HEK293 (cell line): ENCODE measurements at regions not wholly inside any gene's neighbourhood (a gene's known extent, or its start where the extent isn't known, plus 50 kb on each side); places are given as distances from the start of the nearest gene placed in this dataset.

Source experiments
- CTCF ChIA-PET: fragments of 350-600 bp; formaldehyde crosslinking; extraction: SDS; loops from one replicate; lab custom pipeline; 2021; ENCODE audit warnings: antibody characterized with exemption; lab: Yijun Ruan, JAX
- POLR2A ChIA-PET: fragments of 300-600 bp; formaldehyde crosslinking; extraction: SDS; loops from one replicate; lab custom pipeline; 2020; ENCODE audit warnings: antibody characterized with exemption, inconsistent platforms; lab: Yijun Ruan, JAX
- H3K27ac ChIP-seq: fragments of 200-500 bp; sonication (Bioruptor generic); 2 replicates; pipeline ENCODE4 v1.5.1; 2014; ENCODE audit warnings: low read depth, low read length, control low read depth, inconsistent platforms; ENCODE audit errors: extremely low read depth
- H3K36me3 ChIP-seq, 2 experiments: fragments of 200-500 bp in 1 of 2; sonication (Bioruptor generic) in 1 of 2; 1 replicate in 1 of 2; 2 replicates in 1 of 2; pipeline ENCODE4 v1.5.1; 2014 to 2017; ENCODE audit warnings: inconsistent platforms in 2 of 2, low read length in 2 of 2; ENCODE audit not compliant: control insufficient read depth in 2 of 2, insufficient read depth in 1 of 2
- H3K4me1 ChIP-seq: fragments of 200-500 bp; sonication (Bioruptor generic); 2 replicates; pipeline ENCODE4 v1.5.1; 2014; ENCODE audit warnings: mild to moderate bottlenecking, low read length, inconsistent platforms; ENCODE audit not compliant: control insufficient read depth, insufficient read depth
- H3K4me3 ChIP-seq: 2 replicates; pipeline ENCODE4 v1.5.1; 2011; ENCODE audit warnings: low read depth, mild to moderate bottlenecking, control low read depth, low read length, moderate library complexity
- H3K9me3 ChIP-seq: fragments of 200-500 bp; sonication (Bioruptor generic); 2 replicates; pipeline ENCODE4 v1.5.1; 2014; ENCODE audit warnings: low read depth, low read length, inconsistent platforms; ENCODE audit not compliant: control insufficient read depth, insufficient read depth
- GLI2 ChIP-seq: fragments of 450-650 bp; formaldehyde crosslinking; IDR thresholded peaks from 2 replicates; pipeline ENCODE4; 2017; ENCODE audit warnings: missing biosample characterization, missing genetic modification characterization, low read depth, borderline replicate concordance
- HOXD13 ChIP-seq: sonication (generic); formaldehyde crosslinking; IDR thresholded peaks from 2 replicates; pipeline ENCODE4 v1.8.0; 2022; ENCODE audit warnings: missing genetic modification reagents, borderline replicate concordance
- IKZF3 ChIP-seq: fragments of 450-650 bp; IDR thresholded peaks from 2 replicates; pipeline ENCODE4 v1.5.0; 2018; ENCODE audit warnings: missing biosample characterization, mild to moderate bottlenecking, missing genetic modification characterization, moderate library complexity
- OVOL3 ChIP-seq: fragments of 450-650 bp; formaldehyde crosslinking; IDR thresholded peaks from 2 replicates; pipeline ENCODE4 v1.5.1; 2016; ENCODE audit warnings: missing biosample characterization, missing genetic modification characterization
- PATZ1 ChIP-seq: fragments of 450-650 bp; formaldehyde crosslinking; IDR thresholded peaks from 2 replicates; pipeline ENCODE4 v1.5.1; 2016; ENCODE audit warnings: missing biosample characterization, missing genetic modification characterization
- WT1 ChIP-seq: fragments of 450-650 bp; formaldehyde crosslinking; IDR thresholded peaks from 2 replicates; pipeline ENCODE4 v1.5.1; 2016; ENCODE audit warnings: missing biosample characterization, missing genetic modification characterization
- ZFHX2 ChIP-seq: fragments of 450-650 bp; formaldehyde crosslinking; conservative IDR thresholded peaks from 2 replicates; pipeline ENCODE4 v1.5.1; 2016; ENCODE audit warnings: missing biosample characterization, missing genetic modification characterization
- ZNF114 ChIP-seq: fragments of 450-650 bp; formaldehyde crosslinking; IDR thresholded peaks from 2 replicates; pipeline ENCODE4 v1.5.0; 2017; ENCODE audit warnings: missing biosample characterization, missing genetic modification characterization
- ZNF24 ChIP-seq: fragments of 450-650 bp; formaldehyde crosslinking; IDR thresholded peaks from 2 replicates; pipeline ENCODE4 v1.5.1; 2016; ENCODE audit warnings: missing biosample characterization, missing genetic modification characterization
- ZNF26 ChIP-seq: fragments of 450-650 bp; formaldehyde crosslinking; IDR thresholded peaks from 2 replicates; pipeline ENCODE4 v1.5.1; 2016; ENCODE audit warnings: missing biosample characterization, missing genetic modification characterization
- ZNF433 ChIP-seq: fragments of 450-650 bp; formaldehyde crosslinking; IDR thresholded peaks from 2 replicates; pipeline ENCODE4 v1.5.1; 2016; ENCODE audit warnings: missing biosample characterization, missing genetic modification characterization, low read depth
- ZNF585B ChIP-seq: fragments of 450-650 bp; formaldehyde crosslinking; IDR thresholded peaks from 2 replicates; pipeline ENCODE4 v1.5.1; 2016; ENCODE audit warnings: missing biosample characterization, missing genetic modification characterization
- ZNF600 ChIP-seq: fragments of 450-650 bp; formaldehyde crosslinking; IDR thresholded peaks from 2 replicates; pipeline ENCODE4 v1.5.1; 2016; ENCODE audit warnings: missing biosample characterization, missing genetic modification characterization
- ZNF626 ChIP-seq: fragments of 450-650 bp; sonication (Bioruptor Pico); formaldehyde crosslinking; IDR thresholded peaks from 2 replicates; pipeline ENCODE4 v1.5.1; 2018; ENCODE audit warnings: missing biosample characterization, missing genetic modification characterization, inconsistent platforms
- ZNF660 ChIP-seq: fragments of 450-650 bp; IDR thresholded peaks from 2 replicates; pipeline ENCODE4 v1.5.1; 2018; ENCODE audit warnings: missing biosample characterization, mild to moderate bottlenecking, missing genetic modification characterization
- ZNF670 ChIP-seq: fragments of 450-650 bp; formaldehyde crosslinking; IDR thresholded peaks from 2 replicates; pipeline ENCODE4 v1.5.1; 2016; ENCODE audit warnings: missing biosample characterization, missing genetic modification characterization, low read depth
- ZSCAN16 ChIP-seq: fragments of 450-650 bp; formaldehyde crosslinking; IDR thresholded peaks from 2 replicates; pipeline ENCODE4 v1.5.1; 2016; ENCODE audit warnings: missing biosample characterization, missing genetic modification characterization

GRCh38 chr16:65919145-65919985, 447.1 kb upstream of the CDH5 start:
- no peaks in the 10 kb centered on the region for H3K9me3 ChIP-seq
- ChIA-PET CTCF (no interaction called here), POLR2A (interaction anchor here (0.6 kb wide), 1 partner anchor 118 kb away, joined by 5 read pairs; no protein-coding TSS in a partner anchor)
- no peak for TF ChIP-seq ZNF670 (tag by site-specific recombination)
- no peaks in the 10 kb centered on the region for H3K36me3 ChIP-seq
- H3K27ac ChIP-seq = no peak overlapping the region
- no peak overlapping the region for H3K4me3 ChIP-seq
- H3K4me1 ChIP-seq = no peaks in the 10 kb centered on the region

GRCh38 chr16:65917466-65917865, 449.0 kb upstream of the CDH5 start:
- POLR2A ChIA-PET = no interaction called here
- CTCF ChIA-PET = interaction anchor here (0.6 kb wide), 2 partner anchors 243 to 1227 kb away, joined by 3 read pairs; no protein-coding TSS in a partner anchor
- Histone ChIP-seq H3K36me3 (no peaks in the 10 kb centered on the region), H3K4me3 (no peak overlapping the region), H3K9me3 (no peaks in the 10 kb centered on the region), H3K27ac (no peak overlapping the region), H3K4me1 (no peaks in the 10 kb centered on the region)
- TF ChIP-seq IKZF3 (tag by site-specific recombination) = no peak
- no peak for TF ChIP-seq ZNF600 (tag by site-specific recombination)
- TF ChIP-seq ZNF626 = no peak

- Histone ChIP-seq H3K4me3 (no peak overlapping the region), H3K4me1 (no peaks in the 10 kb centered on the region), H3K27ac (no peak overlapping the region), H3K36me3 (no peaks in the 10 kb centered on the region), H3K9me3 (no peaks in the 10 kb centered on the region)
- ChIA-PET CTCF (interaction anchor here (0.6 kb wide), 2 partner anchors 242 to 1226 kb away, joined by 3 read pairs; no protein-coding TSS in a partner anchor), POLR2A (no interaction called here)
- no peak for TF ChIP-seq WT1 (tag by site-specific recombination)
- TF ChIP-seq ZNF660 (tag by site-specific recombination) = no peak
- TF ChIP-seq ZNF433 (tag by site-specific recombination) = no peak
- TF ChIP-seq ZNF26 = no peak
- TF ChIP-seq ZNF585B (tag by site-specific recombination) = no peak
- TF ChIP-seq ZSCAN16 (tag by site-specific recombination) = no peak
- TF ChIP-seq ZNF24 (tag by site-specific recombination) = no peak
Measured at GRCh38 chr16:65916995-65917394, 449.5 kb upstream of the CDH5 start.

GRCh38 chr16:65910291-65910690, 456.2 kb upstream of the CDH5 start:
- TF ChIP-seq IKZF3 (tag by site-specific recombination) (no peak), OVOL3 (tag by site-specific recombination) (no peak), ZNF114 (tag by site-specific recombination) (no peak), GLI2 (tag by site-specific recombination) (no peak), ZFHX2 (tag by site-specific recombination) (no peak), PATZ1 (tag by site-specific recombination) (no peak), HOXD13 (CRISPR knock-in tag) (no peak), ZNF433 (tag by site-specific recombination) (no peak)
- no peak overlapping the region for H3K4me3 ChIP-seq
- CTCF ChIA-PET = interaction anchor here (0.6 to 1.2 kb wide), 2 partner anchors 353 to 404 kb away, joined by 3 to 4 read pairs; no protein-coding TSS in a partner anchor
- POLR2A ChIA-PET = no interaction called here
- no peaks in the 10 kb centered on the region for H3K9me3 ChIP-seq
- H3K4me1 ChIP-seq = no peaks in the 10 kb centered on the region
- no peak overlapping the region for H3K27ac ChIP-seq
- no peaks in the 10 kb centered on the region for H3K36me3 ChIP-seq
